ENCODE measurements at regions not wholly inside any gene's neighbourhood (a gene's known extent, or its start where the extent isn't known, plus 50 kb on each side); places are given as distances from the start of the nearest gene placed in this dataset.

- no peak overlapping the region for H3K9ac ChIP-seq (replicated peaks; ENCODE audit: extremely low read depth, insufficient read depth, low read length)
- dilution Hi-C loops (cut with MboI; ENCODE audit: extremely low pct_ligation_motif_present, low sequenced_read_pairs) = no loop called here
- H3K79me2 ChIP-seq (ENCODE audit: control insufficient read depth, insufficient read depth, low read length) = no peaks in the 10 kb centered on the region
- ChIA-PET POLR2A (no interaction called here), CTCF (no interaction called here)
- FAIRE-seq = no peak
- H3K4me2 ChIP-seq (ENCODE audit: insufficient read depth, low read length) = no peak overlapping the region
- no peaks in the 10 kb centered on the region for H3K4me1 ChIP-seq (ENCODE audit: control insufficient read depth, extremely low read depth, insufficient read depth, low read length)
- intact Hi-C loops (cut with micrococcal nuclease) = no loop called here
- no peak for DNase-seq (ENCODE audit: low read depth, low spot score)
- no peaks in the 10 kb centered on the region for H3K27me3 ChIP-seq (ENCODE audit: control insufficient read depth in 2 of 2, insufficient read depth in 2 of 2, low read length in 2 of 2)
- H2AFZ ChIP-seq (ENCODE audit: low read depth, low read length) = no peak overlapping the region
- no peak overlapping the region for H3K4me3 ChIP-seq (replicated peaks in 1 of 3; ENCODE audit: insufficient read depth in 1 of 3, low read depth in 1 of 3, low read length in 3 of 3)
- no peak for TF ChIP-seq POLR2A (IDR thresholded peaks at IDR 0.05; ENCODE audit: low read depth, low read length)
- no peak for TF ChIP-seq EZH2 (IDR thresholded peaks at IDR 0.05; ENCODE audit: borderline replicate concordance, low read depth, low read length, severe bottlenecking)
- no peak for TF ChIP-seq FOS (IDR thresholded peaks at IDR 0.05; ENCODE audit: borderline replicate concordance, insufficient read depth, low read length)
- TF ChIP-seq MYC (IDR thresholded peaks at IDR 0.05; ENCODE audit: low read depth, low read length) = no peak
- TF ChIP-seq POLR2AphosphoS5 (IDR thresholded peaks at IDR 0.05; ENCODE audit: insufficient read depth, low read depth, low read length) = no peak
- TF ChIP-seq JUN (IDR thresholded peaks at IDR 0.05; ENCODE audit: borderline replicate concordance, insufficient read depth, insufficient read length, low read depth) = no peak
- TF ChIP-seq MAX (IDR thresholded peaks at IDR 0.05; ENCODE audit: insufficient read depth, insufficient read length) = no peak
- TF ChIP-seq, protein P1, sequence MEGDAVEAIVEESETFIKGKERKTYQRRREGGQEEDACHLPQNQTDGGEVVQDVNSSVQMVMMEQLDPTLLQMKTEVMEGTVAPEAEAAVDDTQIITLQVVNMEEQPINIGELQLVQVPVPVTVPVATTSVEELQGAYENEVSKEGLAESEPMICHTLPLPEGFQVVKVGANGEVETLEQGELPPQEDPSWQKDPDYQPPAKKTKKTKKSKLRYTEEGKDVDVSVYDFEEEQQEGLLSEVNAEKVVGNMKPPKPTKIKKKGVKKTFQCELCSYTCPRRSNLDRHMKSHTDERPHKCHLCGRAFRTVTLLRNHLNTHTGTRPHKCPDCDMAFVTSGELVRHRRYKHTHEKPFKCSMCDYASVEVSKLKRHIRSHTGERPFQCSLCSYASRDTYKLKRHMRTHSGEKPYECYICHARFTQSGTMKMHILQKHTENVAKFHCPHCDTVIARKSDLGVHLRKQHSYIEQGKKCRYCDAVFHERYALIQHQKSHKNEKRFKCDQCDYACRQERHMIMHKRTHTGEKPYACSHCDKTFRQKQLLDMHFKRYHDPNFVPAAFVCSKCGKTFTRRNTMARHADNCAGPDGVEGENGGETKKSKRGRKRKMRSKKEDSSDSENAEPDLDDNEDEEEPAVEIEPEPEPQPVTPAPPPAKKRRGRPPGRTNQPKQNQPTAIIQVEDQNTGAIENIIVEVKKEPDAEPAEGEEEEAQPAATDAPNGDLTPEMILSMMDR (IDR thresholded peaks at IDR 0.05; ENCODE audit: extremely low read depth in 1 of 2, insufficient read depth in 1 of 2, low read depth in 1 of 2, low read length in 2 of 2) = no peak
- no peak for TF ChIP-seq GATA2 (IDR thresholded peaks at IDR 0.05; ENCODE audit: insufficient read depth, insufficient read length, low read depth, low read length)
- H3K9me3 ChIP-seq (replicated peaks; ENCODE audit: control insufficient read depth, insufficient read depth, low read length) = no peaks in the 10 kb centered on the region
- H3K9me1 ChIP-seq (replicated peaks; ENCODE audit: control insufficient read depth, extremely low read depth, insufficient read depth, low read length) = no peaks in the 10 kb centered on the region
- H3K27ac ChIP-seq (ENCODE audit: insufficient read depth, low read depth, low read length) = no peak overlapping the region
- H4K20me1 ChIP-seq (replicated peaks; ENCODE audit: control insufficient read depth, extremely low read depth, insufficient read depth, low read length) = no peaks in the 10 kb centered on the region
- BruUV-seq (replicated peaks) = no TSS peak
- H3K36me3 ChIP-seq (ENCODE audit: control insufficient read depth in 2 of 2, extremely low read depth in 1 of 2, insufficient read depth in 2 of 2, low read length in 2 of 2) = no peaks in the 10 kb centered on the region
Measured at GRCh38 chr7:12941512-12941911, 254.1 kb downstream of the ARL4A start.

Data from endothelial cell of umbilical vein (primary cell).